Stimulated activated CD4-positive, alpha-beta T cell treated with anti-CD3 and anti-CD28 coated beads, Interleukin-1b, Interleukin-23, amount 100 ng/mL, for 24 hours (primary cell): ENCODE measurements at regions not wholly inside any gene's neighbourhood (a gene's known extent, or its start where the extent isn't known, plus 50 kb on each side); places are given as distances from the start of the nearest gene placed in this dataset.
"Not testable (repeated sequence)": the region's sequence is repeated elsewhere in the genome, so short reads cannot be mapped to it uniquely, and the experiment has no call there.

Source experiments
- DNase-seq, 4 experiments: peaks; one replicate each; pipeline ENCODE4 v3.0.0-alpha.2; 2020; ENCODE audit warnings: low read depth in 4 of 4, low spot score in 1 of 4

DNA sequence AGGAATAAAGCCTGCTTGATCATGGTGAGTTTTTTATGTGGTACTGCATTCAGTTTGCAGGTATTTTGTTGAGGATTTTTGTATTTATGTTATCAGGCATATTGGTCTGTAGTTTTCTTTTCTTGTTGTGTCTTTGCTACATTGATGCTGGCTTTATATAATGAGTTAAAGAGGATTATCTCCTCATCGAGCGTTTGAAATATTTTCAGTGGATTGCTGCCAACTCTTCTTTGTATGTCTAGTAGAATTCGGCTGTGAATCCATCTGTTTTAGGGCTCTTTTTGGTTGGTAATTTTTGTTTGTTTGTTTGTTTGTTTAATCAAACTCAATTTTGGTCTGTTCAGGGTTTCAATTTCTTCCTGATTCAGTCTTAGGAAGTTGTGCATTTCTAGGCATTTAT is 758.4 kb downstream of the KCNA4 start:
- no peak for DNase-seq

DNA sequence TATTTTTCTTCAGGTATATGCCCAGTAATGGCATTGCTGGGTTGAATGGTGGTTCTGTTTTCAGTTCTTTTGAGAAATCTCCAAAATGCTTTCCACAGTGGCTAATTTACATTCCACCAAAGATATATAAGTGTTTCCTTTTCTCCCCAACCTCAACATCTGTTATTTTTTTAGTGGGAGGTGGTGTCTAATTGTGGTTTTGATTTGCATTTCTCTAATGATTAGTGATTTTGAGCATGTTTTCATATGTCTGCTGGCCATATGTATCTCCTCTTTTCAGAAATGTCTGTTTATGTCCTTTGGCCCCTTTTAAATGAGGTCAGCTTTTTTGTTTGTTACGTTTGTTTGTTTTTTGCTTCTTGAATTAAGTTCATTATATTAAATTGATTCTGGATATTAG is 760.2 kb downstream of the KCNA4 start:
- DNase-seq = no peak

DNA sequence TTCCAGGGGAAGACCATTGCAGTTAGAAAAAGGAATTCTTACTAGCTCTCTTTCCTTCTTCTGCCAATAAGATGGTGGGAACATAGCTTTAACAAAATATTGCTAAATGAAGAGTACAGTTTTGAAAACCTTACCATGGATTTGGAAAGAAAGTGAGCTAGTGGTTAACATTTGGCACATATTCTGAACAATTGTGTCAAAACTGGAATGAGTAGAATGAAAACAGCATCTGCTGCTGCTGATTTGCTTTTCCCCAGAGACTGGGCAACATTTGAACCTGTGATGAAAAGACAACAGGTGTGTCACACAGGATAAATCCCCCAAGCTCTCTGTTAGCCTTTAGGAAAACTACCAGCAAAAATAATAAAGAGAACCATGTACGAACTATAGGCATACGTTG is 761.4 kb downstream of the KCNA4 start:
- DNase-seq = no peak

DNA sequence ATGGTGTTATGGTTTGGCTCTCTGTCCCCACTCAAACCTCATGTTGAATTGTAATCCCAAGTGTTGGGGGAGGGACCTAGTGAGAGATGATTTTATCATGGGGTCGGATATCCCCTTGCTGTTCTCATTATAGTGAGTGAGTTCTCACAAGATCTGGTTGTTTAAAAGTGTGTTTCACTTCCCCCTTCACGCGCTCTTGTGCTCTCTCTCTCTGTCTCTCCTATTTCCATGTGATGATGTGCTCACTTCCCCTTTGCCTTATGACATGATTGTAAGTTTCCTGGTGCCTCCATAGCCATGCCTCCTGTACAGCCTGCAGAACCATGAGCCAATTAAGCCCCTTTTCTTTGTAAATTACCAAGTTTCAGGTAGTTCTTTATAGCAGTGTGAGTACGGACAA is 765.1 kb downstream of the KCNA4 start:
- no peak for DNase-seq

DNA sequence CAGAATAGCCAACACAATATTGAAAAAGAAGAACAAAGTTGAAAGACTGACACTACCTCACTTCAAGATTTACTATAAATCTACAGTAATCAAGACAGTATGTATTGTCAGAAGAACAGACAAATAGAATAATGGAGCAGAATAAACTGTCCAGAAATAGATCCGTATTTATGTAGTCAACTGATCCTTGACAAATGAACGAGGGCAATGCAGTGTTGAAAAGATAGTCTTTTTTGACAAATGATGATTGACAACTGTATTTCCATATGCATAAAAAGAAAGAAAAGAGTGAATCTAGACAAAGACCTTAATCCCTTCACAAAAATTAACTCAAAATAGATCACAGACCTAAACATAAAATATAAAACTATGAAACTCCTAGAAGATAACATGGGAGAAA is 767.1 kb downstream of the KCNA4 start:
- DNase-seq = no peak

DNA sequence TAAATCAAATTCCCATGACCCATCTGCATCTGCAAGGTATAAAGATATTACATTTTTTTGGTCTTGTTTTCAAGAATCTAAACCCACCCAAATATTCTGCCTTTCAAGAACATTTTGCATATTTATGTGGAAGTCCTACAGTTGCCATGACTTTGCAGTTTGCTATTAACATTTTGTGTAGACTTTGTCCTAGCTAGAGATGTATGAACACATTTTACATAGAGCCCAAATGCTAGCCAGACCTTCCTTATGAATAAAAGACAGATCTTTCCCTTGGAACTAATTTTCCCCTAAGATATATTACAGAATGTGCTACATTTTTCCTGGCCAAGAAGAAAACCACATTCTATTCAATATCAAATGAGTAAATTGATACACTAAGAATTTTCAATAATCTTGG is 772.5 kb downstream of the KCNA4 start:
- no peak for DNase-seq

DNA sequence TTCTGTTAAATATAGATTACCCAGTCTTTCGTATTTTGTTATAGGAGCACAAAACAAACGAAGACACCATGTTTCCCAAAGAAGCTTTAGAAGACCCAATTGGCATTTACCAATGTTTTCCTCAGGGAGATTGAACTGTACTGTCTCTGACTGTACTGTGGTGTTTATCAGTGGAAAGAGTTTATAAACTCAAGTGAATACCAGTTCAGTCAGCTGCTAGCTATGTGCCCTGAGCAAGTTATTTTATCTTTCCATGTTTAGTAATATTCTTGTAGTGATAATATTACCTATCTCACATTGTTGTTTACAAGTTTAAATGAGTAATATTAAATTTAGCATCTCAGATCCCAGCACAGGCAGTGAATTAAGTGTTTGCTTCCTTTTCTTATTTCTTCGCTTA is 773.2 kb downstream of the KCNA4 start:
- no peak for DNase-seq

DNA sequence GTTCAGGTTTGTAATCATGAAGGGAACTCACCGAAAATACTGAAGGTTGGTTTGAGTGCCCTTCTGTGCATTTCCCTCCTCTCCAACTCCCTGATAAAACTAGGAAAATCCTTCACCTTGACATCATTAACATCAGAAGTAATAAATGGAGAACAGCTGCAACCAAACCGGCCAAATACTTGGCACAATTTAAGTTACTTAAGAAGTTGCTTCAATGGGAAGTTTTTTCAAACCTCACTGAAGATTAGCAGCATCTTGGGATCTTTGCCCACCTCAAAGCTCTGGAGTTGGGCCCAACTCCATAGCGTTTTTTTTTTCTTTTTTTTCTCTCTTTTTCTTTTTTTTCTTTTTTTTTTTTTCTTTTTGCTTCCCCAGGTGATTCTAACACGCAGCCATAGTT is 784.8 kb downstream of the KCNA4 start:
- DNase-seq = no peak

DNA sequence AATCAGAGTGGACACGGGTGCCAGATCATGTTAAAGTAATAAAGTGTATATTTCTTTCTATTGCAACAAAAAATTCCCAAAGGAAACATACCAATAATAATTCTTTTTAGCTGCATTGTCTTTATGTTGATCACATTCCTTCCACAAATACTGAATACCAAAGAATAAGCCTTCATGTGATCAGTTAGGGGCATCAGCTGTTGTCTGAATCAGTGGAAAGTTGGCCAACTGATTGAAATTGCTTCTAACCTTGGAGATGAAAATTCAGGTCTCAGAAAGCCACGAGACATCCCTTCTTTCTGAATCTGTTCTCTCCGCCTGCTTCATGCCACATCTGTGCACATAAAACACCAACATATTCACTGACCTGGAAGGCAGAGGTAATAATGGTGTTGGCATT is 785.2 kb downstream of the KCNA4 start:
- no peak for DNase-seq

DNA sequence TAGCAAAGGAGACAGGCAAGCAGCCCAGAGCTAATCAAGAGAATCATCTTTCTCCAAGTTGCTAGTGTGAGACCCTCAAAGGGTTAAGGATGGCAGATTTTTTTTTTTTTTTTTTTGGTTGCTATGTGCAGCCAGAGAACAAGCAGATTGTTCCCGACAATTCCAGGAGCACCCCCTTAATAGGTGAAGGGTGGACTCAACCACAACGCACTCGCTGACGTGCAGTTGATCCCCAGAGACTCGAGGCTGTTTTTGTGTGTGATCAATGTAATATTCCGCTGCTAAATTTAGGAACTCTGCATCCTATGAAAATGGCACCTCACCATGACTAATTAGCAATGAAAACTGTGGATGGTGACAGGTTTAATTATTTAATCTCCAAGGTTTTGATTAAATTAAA is 789.0 kb downstream of the KCNA4 start:
- no peak for DNase-seq

DNA sequence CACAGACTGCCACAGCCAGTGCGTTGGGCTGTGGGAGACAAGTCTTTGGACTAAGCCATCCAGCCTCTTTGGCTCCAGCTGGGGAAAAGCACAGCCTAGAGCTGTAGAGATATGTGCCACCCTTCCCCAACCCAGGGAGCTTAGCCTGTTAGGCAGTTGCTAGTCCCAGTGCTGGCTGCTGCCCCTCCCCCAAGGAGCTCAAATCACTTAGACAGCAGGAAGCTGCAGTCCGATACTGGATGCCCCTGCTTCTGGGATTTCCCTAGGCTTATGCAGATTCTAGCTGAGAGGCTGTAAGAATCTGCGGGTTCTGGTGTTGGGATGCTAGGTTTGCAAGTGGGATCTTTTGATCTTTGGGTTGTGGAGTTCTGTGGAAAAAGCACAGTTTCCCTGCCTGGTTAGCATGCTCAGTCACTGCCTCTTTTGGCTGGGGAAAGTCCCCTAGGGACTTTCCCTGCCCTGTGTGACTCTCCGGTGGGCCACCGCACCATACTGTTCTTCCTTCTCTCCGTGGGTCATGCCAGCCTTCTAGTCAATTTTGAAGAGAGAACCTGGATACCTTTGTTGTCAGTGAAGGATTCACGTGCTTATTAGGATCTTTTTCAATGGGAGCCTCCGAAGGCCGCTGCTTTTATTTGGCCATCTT is 792.0 kb downstream of the KCNA4 start:
- no peak for DNase-seq

DNA sequence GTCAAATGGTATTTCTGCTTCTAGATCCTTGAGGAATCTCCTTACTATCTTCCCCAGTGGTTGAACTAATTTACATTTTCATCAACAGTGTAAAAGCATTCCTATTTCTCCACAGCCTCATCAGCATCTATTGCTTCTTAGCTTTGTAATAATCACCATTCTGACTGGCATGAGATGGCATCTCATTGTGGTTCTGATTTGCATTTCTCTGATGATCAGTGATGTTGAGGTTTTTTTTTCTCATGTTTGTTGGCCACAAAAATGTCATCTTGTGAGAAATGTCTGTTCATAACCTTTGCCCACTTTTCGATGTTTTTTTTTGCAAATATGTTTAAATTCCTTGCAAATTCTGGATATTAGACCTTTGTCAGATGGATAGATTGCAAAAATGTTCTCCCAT is 797.3 kb downstream of the KCNA4 start:
- DNase-seq = not testable (repeated sequence)

DNA sequence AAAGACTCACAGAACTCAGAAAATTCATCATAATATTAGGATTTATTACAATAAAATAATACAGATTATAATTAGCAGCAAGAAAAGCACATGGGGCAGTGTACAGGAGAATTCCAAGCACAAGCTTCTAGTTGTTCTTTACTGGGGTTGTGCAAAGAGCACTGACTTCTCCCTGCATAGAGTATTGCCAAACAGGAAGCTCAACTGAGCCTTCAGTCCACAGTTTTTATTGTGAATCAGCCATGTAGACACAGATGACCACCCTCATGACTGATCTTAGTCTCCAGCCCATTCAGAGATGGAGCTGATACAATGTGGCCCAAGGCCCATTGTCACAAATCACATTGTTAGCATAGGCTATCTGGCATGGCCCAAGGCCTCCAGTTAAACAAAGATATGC is 798.9 kb downstream of the KCNA4 start:
- DNase-seq = no peak

DNA sequence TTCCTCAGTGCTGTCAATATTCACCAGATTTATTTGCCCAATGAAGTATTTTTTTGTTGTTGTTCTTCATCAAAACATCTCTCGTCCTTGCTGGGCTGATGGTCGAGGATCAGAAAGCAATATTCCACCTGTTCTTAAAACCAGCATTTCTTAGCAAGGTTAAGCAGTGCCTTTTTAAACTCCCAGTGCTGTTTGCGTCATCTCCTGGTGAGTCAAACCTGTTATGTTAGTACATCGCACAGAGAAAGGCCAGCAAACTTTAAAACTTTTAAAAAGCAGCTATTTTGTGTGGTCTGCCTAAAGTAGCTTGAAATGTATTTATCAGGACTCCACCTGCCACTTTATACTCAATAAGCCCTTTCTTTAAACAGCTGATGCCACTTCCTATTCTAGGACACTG is 802.0 kb downstream of the KCNA4 start:
- no peak for DNase-seq

DNA sequence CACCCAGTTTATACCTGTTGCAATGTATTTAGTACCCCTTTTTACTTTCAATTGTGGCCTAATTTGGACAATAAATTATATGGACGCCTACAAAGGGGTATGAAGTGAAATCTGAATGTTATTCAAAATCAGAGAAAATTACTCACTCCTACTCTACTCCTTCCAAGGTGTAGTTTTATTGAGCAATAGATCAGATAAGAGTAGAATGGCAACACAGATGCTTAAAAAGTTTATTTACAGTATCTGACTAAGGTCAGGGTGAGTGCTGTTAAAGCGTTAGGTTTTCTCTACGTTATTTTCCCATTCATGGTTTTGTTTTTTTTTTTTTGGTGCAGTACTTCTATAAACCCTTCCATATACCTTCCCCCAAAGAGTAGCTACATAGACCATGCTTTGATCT is 805.6 kb downstream of the KCNA4 start:
- DNase-seq = no peak

DNA sequence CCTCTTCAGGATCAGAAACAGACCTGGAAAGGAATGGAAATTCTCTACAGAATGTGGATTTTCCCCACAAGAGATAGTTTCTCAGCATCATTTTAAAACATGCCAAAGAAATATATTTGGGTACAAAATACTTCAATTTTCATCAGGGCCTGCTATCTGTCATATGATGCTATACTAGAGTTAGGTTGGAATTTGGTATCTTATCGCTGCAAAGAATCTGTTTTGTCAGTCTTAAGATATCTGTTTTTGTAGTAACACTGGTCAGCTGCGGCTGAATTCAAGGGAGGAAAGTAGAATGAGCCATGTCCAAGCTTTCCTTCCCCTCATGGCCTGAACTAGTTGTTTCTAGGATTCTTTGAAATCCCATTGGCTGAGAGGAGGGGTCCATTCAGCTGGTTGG is 806.4 kb downstream of the KCNA4 start:
- no peak for DNase-seq

DNA sequence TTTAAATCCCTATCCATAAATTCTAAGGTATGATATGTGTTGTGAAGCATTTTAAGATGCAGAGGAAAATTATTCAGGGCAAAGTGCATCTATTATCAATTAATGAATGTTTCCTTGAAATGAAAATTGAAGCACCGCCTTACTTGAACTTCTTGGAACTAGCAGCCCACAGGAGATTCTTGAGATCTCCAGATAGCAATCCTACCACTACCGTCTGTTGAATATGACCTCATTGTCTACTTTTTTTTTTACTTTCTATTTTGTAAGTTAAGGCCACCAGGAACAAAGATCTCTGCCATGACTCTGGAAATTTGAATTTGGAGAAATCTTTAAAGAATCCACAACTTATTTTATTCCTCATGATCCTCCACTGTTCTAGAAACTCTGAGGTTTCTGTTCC is 808.7 kb downstream of the KCNA4 start:
- DNase-seq = no peak

DNA sequence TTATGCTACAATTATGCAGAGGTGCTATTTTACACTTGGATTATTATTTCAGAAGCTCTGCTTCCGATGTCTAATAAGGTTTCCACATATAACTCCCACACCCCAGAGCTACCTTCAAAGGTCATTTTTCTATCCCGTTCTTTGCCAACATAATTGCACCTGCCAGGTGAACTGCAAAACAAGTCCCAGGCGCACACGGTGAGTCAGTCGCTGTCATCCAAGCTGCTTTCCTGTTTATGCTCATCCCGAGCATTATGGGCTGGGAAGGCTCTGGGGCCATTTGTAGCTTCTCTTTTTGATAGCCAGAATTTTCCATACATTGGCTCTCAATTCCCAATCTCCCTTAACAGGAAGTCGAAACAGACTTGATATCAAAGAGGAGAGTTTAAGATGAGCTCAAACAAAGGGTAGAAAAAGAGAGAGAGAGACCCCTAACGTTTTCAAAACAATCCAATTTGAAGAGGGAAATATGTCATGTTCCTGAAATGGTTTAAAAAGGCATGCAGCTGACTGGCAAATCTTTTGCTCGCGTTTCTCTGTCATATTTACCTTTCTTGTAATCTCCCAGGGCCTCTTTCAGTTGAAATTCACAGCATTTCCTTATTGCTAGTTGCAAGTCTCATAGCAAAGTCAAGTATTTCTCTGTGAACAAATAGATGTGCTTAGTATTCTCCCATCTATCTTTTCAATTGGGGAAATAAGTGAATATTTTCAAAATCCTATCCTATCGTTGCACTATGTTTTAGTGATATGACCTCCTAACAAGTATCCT is 815.9 kb downstream of the KCNA4 start:
- DNase-seq = no peak

DNA sequence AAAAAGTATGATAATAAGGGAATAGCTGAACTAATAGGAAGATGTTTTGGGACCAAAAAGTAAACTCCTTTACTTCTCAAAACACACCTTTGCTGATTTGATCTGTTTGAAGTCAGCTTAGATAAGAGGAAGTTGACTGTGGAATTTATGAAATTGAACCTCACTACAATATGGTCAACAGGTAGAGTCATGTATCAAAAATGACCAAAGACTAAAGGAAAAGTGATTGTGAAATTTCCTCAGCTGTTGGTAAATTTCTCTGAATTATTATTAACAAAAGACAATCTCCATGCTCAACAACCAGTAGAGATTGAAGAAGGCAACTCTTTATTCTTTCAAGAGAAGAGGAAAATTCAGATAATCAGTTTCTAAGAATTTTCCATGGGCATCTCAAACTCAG is 826.5 kb downstream of the KCNA4 start:
- no peak for DNase-seq

DNA sequence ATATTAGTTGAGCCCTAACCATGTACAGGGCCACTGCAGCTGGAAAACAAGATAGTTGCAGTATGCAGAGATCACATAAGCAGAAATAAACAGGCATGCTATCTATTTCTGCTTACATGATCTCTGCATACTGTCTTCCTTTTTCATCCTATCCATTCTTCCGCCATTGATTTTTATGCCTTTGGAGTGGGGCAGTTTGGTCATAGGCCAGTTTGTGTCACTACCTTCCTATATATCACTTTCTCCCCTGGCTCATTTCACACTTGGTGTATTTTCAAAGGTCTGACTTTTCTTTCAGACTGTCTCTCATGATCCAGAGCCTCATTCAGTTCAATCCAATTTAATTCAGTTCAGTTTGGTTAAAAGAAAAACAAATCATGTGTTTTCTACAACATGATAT is 829.6 kb downstream of the KCNA4 start:
- no peak for DNase-seq

DNA sequence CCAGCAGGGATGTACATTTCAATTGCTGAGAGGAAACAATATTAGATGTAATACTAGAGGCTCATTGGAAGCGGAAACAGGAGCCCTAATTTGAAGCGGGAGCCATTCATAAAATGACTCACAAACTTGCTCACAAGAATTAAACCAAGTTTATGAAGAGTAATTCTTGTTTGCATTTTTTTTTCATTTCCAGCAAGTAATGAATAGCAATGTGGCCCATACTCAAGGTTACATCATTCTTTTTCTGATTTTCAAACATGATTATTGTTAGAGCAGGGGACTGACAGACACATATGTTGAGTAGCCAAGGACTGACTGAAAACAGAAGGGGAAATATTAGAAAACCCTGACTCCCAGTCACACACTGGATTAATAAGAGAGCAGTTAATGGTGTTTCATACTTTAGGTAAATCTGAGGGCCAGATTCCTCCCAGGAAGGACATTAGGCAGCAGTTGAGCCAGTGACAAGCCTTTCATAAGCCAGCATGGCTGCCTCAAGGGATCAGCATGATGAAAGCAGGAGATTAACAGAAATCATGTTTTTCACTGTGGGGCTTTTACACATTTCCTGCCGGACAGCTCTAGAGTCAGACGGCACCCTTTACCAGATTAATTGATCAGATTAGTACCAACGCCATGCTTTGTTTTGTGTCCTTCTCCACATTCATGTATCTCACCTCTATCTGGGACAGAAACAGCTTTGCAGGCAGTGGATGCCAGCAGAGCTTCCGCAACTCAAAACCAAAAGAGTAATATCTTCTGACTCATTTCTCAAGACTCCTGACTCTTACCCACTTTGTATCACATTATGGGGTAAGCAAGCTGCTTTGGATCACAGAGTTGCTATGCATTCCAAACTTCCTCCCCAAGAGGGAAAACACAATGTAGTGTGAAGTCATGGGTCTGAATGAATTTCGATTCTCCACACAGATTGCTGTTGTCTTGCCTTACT is 831.6 kb downstream of the KCNA4 start:
- no peak for DNase-seq

DNA sequence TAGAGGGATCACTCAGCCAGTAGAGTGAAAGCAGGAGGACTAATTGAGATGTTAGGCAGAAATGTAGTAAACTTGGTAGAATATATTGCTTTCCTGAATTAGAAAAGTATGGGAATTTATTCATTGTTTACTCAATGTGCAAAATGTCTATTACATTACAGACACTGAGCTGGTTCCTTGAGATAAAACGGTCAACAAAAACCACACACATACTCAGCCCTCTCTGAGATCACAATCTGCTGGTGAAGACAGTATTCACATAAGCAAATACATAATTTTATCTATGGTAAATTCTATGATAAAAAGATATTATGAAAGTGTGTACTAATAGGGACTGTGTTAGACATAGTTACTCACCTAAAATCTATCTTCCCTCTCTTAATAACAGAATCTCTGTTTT is 833.5 kb downstream of the KCNA4 start:
- DNase-seq = no peak
